Lower leg skin (tissue), 4 donors: ENCODE measurements at regions not wholly inside any gene's neighbourhood (a gene's known extent, or its start where the extent isn't known, plus 50 kb on each side); places are given as distances from the start of the nearest gene placed in this dataset.

Source experiments
- DNase-seq, 2 donors: peaks; one replicate each; pipeline ENCODE4 v3.0.0-alpha.2; 2019; ENCODE audit warnings: low spot score in 2 of 2
- H3K4me3 ChIP-seq: fragments of 200-600 bp; sonication (generic); 2 replicates; pipeline ENCODE4 v1.5.1; 2017; ENCODE audit warnings: mild to moderate bottlenecking, low read depth; ENCODE audit not compliant: poor library complexity, severe bottlenecking
- POLR2A ChIP-seq, 2 donors: fragments of 450-650 bp; IDR thresholded peaks; one replicate each; pipeline ENCODE4 v1.6.1; 2016 to 2017; ENCODE audit warnings: antibody characterized with exemption in 2 of 2, mild to moderate bottlenecking in 1 of 2, moderate library complexity in 1 of 2
- WGBS, 2 donors: methylation state at CpG; one replicate each; pipeline ENCODE4 v1.1.5; 2018; 5-methylcytosine and 5-hydroxymethylcytosine counted together
- intact Hi-C: fragments of 100-400 bp; cut with DNase I; formaldehyde crosslinking; loops from one replicate; pipeline ENCODE4 v1.15.0; 2023; ENCODE audit warnings: low total_unique reads
- TF ChIP-seq, protein P1 (sequence below), 3 donors: fragments of 450-650 bp; IDR thresholded peaks; one replicate each; pipeline ENCODE4 v1.5.1; 2016; ENCODE audit warnings: antibody characterized with exemption in 3 of 3, mild to moderate bottlenecking in 3 of 3, moderate library complexity in 2 of 3

GRCh38 chr6:62362097-62362496 is 76.1 kb upstream of the KHDRBS2 start:
- H3K4me3 ChIP-seq = no peak overlapping the region
- 47 to 74% methylated on average over 1 of the region's 1 CpG for WGBS, 2 donors
- intact Hi-C loops = no loop called here
- DNase-seq = no peak
- no peak for TF ChIP-seq POLR2A (IDR thresholded peaks at IDR 0.05)
- TF ChIP-seq, protein P1, sequence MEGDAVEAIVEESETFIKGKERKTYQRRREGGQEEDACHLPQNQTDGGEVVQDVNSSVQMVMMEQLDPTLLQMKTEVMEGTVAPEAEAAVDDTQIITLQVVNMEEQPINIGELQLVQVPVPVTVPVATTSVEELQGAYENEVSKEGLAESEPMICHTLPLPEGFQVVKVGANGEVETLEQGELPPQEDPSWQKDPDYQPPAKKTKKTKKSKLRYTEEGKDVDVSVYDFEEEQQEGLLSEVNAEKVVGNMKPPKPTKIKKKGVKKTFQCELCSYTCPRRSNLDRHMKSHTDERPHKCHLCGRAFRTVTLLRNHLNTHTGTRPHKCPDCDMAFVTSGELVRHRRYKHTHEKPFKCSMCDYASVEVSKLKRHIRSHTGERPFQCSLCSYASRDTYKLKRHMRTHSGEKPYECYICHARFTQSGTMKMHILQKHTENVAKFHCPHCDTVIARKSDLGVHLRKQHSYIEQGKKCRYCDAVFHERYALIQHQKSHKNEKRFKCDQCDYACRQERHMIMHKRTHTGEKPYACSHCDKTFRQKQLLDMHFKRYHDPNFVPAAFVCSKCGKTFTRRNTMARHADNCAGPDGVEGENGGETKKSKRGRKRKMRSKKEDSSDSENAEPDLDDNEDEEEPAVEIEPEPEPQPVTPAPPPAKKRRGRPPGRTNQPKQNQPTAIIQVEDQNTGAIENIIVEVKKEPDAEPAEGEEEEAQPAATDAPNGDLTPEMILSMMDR (IDR thresholded peaks at IDR 0.05) = no peak

DNA sequence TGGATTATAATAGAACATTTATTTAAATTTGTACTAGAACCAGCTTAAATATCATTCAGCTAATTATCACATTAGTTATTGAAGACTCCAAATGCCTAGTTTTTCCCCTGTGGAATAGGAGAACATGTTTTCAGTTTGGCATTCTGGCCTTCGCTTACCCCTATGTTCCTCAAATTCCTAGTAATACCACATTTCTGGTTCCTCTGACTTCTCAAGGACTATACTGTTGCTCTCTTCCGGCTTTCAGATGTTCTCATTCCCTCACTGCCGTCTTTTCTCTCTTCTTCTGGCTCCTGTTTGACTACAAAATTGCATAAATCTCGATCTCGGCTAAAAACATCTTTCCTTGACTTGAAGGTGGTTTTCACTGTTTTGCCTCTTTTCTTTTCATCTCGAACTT is 71.8 kb upstream of the KHDRBS2 start:
- WGBS, 2 donors = 65 to 71% methylated on average over 6 of the region's 6 CpGs
- intact Hi-C loops = no loop called here
- TF ChIP-seq, protein P1 (IDR thresholded peaks at IDR 0.05) = no peak
- TF ChIP-seq POLR2A (IDR thresholded peaks at IDR 0.05) = no peak
- no peak overlapping the region for H3K4me3 ChIP-seq
- DNase-seq = no peak

- intact Hi-C loops = no loop called here
- no peak for TF ChIP-seq POLR2A (IDR thresholded peaks at IDR 0.05)
- TF ChIP-seq, protein P1 (IDR thresholded peaks at IDR 0.05) = no peak
- H3K4me3 ChIP-seq = no peak overlapping the region
- 77 to 79% methylated on average over 1 of the region's 1 CpG for WGBS, 2 donors
- DNase-seq = no peak
Measured at GRCh38 chr6:62354261-62354660, 68.2 kb upstream of the KHDRBS2 start.

DNA sequence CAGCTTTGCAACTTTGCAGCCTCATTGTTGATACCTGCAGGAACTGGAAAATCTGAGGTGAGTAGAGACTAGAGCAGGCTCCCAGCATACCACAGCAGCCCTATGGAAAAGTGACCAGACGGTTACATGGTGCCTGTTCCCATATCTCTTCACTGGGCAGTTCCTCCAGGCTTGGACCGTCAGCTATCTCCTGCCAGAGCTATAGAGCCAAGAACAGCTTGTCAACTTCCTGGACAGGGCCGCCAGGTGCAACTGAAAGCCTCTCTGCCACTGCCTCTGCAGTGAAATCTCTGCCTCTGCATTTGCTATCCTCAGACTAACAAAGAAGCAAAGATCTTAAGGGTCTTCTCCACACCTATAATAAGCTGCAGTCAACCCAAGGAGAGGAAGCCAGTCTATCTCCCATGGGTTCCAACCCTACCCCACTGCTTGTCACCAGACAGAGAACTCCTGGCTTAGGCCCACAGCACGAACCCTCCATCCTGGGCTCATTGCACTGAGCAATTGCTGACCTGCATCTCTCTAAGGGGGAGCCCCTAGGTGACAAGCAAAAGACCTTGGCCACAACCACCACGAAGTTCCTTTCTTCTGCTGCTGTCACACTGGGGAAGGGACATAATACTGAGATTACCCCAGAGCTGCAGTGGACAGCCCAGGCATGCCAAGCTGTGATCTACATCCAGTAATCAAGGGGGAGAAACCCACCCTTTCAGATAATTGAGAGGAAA is 60.1 kb upstream of the KHDRBS2 start:
- intact Hi-C loops = no loop called here
- no peak for DNase-seq
- H3K4me3 ChIP-seq = no peak overlapping the region
- no peak for TF ChIP-seq POLR2A (IDR thresholded peaks at IDR 0.05)
- TF ChIP-seq, protein P1 (IDR thresholded peaks at IDR 0.05) = no peak
- 69 to 74% methylated on average over 5 of the region's 5 CpGs for WGBS, 2 donors

- 92 to 93% methylated on average over 7 of the region's 7 CpGs for WGBS, 2 donors
- peak in 1 of 2 donors; percentile 67 for DNase-seq
- intact Hi-C loops = no loop called here
- no peak overlapping the region for H3K4me3 ChIP-seq
- TF ChIP-seq POLR2A (IDR thresholded peaks at IDR 0.05) = no peak
- TF ChIP-seq, protein P1 (IDR thresholded peaks at IDR 0.05) = no peak
Measured at GRCh38 chr6:62345446-62345845, 59.4 kb upstream of the KHDRBS2 start.

- TF ChIP-seq, protein P1 (IDR thresholded peaks at IDR 0.05) = no peak
- no peak for TF ChIP-seq POLR2A (IDR thresholded peaks at IDR 0.05)
- intact Hi-C loops = no loop called here
- no peak overlapping the region for H3K4me3 ChIP-seq
- WGBS, 2 donors = 79 to 81% methylated on average over 3 of the region's 3 CpGs
- DNase-seq = peak in 1 of 2 donors; percentile 64
Measured at GRCh38 chr6:62344850-62345249, 58.8 kb upstream of the KHDRBS2 start.
